Fibroblast of skin of scalp (primary cell): ENCODE measurements at regions not wholly inside any gene's neighbourhood (a gene's known extent, or its start where the extent isn't known, plus 50 kb on each side); places are given as distances from the start of the nearest gene placed in this dataset.

Experiments
- DNase-seq: peaks from one replicate; pipeline ENCODE4 v3.0.0-alpha.2; 2013

- no peak for DNase-seq
Measured at GRCh38 chr4:188573104-188573503, 433.9 kb downstream of the TRIML1 start.

GRCh38 chr4:188578657-188579056, 439.4 kb downstream of the TRIML1 start:
- no peak for DNase-seq

- peak; percentile 56 for DNase-seq
Measured at GRCh38 chr4:188596021-188596420, 456.8 kb downstream of the TRIML1 start.

GRCh38 chr4:188603646-188604045, 464.4 kb downstream of the TRIML1 start:
- DNase-seq, result peak; percentile 36

GRCh38 chr4:188606635-188607034, 467.4 kb downstream of the TRIML1 start:
- DNase-seq, result no peak

GRCh38 chr4:188611143-188611542, 471.9 kb downstream of the TRIML1 start:
- no peak for DNase-seq

GRCh38 chr4:188612659-188613058, 473.4 kb downstream of the TRIML1 start:
- no peak for DNase-seq

- no peak for DNase-seq
Measured at GRCh38 chr4:188613976-188614375, 474.7 kb downstream of the TRIML1 start.

- DNase-seq, result no peak
Measured at GRCh38 chr4:188619456-188620149, 480.4 kb downstream of the TRIML1 start.

GRCh38 chr4:188620608-188621007, 481.4 kb downstream of the TRIML1 start:
- DNase-seq, result no peak

GRCh38 chr4:188623314-188623854, 484.1 kb downstream of the TRIML1 start:
- no peak for DNase-seq

- DNase-seq, result no peak
Measured at GRCh38 chr4:188624370-188624769, 485.1 kb downstream of the TRIML1 start.

GRCh38 chr4:188627892-188628291, 488.7 kb downstream of the TRIML1 start:
- DNase-seq, result no peak

GRCh38 chr4:188639479-188640100, 500.3 kb downstream of the TRIML1 start:
- no peak for DNase-seq

GRCh38 chr4:188647820-188648370, 508.7 kb downstream of the TRIML1 start:
- DNase-seq, result no peak

GRCh38 chr4:188649635-188650034, 510.4 kb downstream of the TRIML1 start:
- DNase-seq, result no peak

- no peak for DNase-seq
Measured at GRCh38 chr4:188650516-188650915, 511.3 kb downstream of the TRIML1 start.

GRCh38 chr4:188657365-188657764, 518.1 kb downstream of the TRIML1 start:
- DNase-seq, result no peak

- DNase-seq, result no peak
Measured at GRCh38 chr4:188658958-188659522, 519.8 kb downstream of the TRIML1 start.

- no peak for DNase-seq
Measured at GRCh38 chr4:188660796-188661195, 521.6 kb downstream of the TRIML1 start.

- peak; percentile 22 for DNase-seq
Measured at GRCh38 chr4:188661502-188661901, 522.3 kb downstream of the TRIML1 start.

GRCh38 chr4:188663369-188663768, 524.1 kb downstream of the TRIML1 start:
- DNase-seq, result no peak
